Stimulated activated CD4-positive, alpha-beta T cell treated with anti-CD3 and anti-CD28 coated beads, Interleukin-2, amount 100 ng/mL, for 24 hours (primary cell): ENCODE measurements at regions not wholly inside any gene's neighbourhood (a gene's known extent, or its start where the extent isn't known, plus 50 kb on each side); places are given as distances from the start of the nearest gene placed in this dataset.
"Not testable (repeated sequence)": the region's sequence is repeated elsewhere in the genome, so short reads cannot be mapped to it uniquely, and the experiment has no call there.

Source experiments
- DNase-seq, 2 donors: peaks; one replicate each; pipeline ENCODE4 v3.0.0-alpha.2; 2020

DNA sequence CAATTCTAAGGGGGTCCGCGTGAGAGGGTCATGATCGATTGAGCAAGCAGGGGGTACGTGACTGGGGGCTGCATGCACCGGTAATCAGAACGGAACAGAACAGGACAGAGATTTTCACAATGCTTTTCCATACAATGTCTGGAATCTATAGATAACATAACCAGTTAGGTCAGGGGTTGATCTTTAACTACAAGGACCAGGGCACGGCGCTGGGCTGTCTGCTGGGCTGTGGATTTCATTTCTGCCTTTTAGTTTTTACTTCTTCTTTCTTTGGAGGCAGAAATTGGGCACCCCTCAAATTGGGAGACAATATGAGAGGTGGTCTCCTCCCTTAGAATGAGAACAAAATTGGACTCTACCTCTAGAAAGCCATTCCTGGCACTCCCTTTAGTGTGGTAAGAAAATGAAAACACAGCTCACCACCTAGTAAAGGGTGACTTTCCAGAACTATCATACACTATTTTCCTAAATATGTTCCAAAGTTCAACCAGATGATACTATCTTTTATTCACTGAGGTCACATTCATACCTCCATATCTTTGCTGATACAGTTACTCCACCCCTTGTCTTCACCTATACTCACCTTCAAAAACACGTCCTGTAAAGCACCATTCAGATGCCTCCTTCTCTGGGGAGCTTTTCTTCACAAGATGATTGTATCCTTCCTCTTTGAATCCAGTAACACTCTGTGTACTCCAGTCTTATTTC, 1058.3 kb upstream of the SLIT2 start:
- no peak for DNase-seq

DNA sequence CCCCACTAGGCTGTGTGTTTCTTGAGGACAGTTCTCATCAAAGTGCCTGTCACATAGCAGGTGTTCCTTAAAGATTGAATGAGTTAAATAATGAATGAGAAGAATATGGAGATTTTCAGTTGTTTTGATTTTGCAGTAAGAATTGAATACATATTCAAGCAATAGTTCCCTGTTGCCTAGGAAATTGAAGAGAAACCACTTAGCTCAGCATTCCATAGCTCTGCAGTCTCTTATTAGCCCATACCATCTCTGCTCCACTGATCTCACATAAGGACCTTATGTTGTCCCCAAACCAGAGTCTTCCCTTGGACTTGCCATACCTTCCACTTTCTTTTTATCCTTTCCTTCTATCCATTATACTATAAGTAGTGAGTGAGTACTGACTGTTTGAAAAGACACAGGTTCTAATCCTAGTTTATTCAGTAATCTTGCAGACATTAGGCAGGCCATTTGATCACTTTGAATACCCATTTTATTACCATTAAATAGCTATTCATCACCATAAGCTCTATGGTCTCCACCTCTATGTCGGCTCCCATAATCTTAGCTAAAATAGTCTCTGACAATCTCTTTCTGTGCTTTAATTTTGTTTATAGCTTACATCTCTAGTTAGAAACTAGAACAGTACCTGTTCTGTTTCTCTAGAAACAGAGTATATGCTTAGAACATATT, 1059.6 kb upstream of the SLIT2 start:
- no peak for DNase-seq

DNA sequence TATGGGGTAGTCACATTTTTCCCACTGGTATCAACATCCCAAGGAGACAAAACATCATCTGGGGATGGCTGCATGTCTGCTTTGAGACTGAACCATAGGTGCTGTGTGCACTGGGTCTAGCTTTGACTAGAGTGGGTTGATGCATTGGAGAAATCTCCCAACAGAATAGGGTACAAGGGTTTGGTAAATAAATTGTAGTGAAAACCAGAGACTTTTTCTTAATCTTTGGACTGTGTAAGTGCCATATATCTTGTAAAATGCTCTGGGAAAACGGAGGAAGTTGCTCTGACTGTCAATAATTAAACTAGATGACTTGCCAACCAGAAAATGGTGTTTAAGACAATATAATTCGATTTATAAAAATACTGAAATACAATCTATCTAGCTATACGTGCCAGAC, 1064.0 kb upstream of the SLIT2 start:
- DNase-seq, result no peak

DNA sequence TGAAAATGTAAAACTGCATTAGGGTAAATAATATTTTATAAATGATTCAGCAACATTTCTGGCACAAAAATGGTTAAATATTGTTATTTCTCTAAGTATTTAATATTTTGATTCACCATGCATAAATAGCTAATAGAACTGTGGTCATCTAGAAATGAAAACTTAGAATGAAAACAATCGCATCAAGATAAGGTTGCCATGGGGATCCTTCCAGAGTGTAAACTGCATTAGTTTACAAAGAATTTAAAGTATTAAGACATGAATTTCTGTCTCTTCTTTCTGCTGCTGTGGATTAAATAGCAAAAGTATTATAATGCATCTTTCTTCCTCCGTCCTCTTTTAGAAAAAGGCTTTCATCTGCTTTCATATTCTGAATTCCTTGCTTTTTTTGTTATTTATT, 1064.6 kb upstream of the SLIT2 start:
- DNase-seq, result no peak

DNA sequence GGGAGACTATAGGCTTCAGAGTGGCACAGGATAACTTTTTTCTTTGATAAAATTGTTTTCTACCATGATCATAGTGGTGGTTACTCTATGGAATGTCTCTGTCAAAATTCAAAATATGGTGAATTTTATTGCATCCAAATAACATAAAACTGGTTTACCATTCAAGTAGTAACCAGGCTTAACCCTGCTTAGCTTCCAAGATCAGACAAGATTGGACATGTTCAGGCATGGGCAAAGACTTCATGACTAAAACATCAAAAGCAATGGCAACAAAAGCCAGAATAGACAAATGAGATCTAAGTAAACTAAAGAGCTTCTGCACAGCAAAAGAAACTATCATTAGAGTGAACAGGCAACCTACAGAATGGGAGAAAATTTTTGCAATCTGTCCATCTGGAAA, 1070.1 kb upstream of the SLIT2 start:
- DNase-seq, result not testable (repeated sequence)

DNA sequence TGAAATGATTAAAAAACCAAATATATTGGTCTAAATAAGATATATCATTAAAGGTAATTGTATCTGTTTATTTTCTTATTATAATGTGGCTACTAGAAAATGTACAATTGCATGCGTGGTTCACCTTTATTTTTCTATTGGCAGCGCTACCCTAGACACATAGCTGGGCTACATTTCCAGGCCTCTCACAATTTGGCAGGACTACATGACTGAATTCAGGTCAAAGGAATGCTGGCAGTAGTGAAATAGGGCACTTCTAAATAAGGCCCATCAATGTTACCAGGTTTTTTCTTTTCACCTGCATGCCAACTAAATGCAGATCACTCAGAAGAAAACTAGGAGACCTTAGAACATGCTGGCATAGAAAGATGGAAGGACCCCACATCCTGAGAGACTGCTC, 1072.9 kb upstream of the SLIT2 start:
- no peak for DNase-seq

DNA sequence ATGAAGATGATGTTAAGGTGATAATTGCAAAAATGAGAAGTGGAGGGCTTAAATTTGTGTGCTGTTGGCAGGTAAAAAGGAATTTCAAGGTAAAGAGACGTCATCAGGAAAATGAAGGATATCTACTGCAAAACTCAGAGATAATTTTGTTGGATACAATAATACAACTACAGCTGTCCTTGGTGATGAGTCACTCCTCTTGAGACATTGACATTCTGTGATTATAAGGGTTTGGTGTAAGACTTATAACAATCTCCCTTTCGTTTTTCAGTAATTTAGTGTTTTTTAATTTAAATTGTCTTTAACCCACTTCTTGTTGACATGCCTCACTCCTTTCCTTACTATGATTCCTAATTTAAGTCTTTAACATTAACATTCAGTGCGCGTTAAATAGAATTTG, 1074.1 kb upstream of the SLIT2 start:
- no peak for DNase-seq

DNA sequence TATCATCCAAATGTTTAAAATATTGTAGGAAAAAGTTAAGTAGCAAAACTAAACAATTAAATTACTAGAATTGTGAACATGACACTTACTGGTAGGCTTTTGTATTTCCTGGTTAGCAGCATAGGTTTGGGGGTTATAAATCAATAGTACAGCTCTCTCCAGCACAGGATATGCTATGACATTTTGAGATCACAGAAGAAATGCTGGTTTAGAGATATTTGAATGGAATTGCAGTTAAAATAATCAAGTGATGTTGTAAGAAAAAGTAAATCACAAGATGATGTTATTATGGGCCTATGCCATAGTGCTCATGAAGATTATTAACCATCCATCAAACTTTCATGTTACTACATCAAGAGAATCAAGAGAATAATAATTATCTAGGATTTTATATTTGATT, 1079.9 kb upstream of the SLIT2 start:
- DNase-seq, result no peak

DNA sequence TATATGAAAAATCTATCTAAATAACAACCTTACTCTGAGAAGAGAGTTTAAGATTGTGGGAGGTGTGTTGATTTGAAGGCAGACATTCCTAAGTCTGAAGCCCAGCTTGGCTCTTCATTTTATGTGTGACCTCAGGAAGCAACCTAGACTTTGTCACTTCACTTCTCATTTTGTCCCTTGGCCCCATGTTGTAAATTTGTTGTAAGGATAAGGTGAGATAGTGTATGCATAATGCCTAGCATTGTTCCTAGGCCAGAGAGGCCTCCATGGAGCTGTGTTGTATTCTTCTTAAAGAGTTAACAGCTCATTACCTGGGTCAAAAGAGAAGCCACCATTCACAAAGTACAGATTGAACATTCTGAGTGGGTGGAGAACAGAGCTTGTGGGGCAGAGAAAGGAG, 1084.4 kb upstream of the SLIT2 start:
- no peak for DNase-seq

DNA sequence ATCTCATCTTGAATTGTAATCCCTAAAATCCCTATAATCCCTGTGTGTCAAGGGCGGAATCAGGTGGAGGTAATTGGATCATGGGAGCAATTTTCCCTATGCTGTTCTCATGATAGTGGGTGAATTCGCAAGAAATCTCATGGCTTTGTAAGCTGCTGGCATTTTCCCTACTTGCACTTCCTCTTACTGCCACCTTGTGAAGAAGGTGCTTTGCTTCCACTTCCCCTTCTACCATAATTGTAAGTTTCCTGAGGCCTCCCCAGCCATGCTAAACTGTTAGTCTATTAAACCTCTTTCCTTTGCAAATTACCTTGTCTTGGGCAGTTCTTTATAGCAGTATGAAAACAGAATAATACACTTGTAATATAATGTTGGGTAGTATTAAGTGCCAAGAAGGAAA, 1087.4 kb upstream of the SLIT2 start:
- DNase-seq, result no peak

DNA sequence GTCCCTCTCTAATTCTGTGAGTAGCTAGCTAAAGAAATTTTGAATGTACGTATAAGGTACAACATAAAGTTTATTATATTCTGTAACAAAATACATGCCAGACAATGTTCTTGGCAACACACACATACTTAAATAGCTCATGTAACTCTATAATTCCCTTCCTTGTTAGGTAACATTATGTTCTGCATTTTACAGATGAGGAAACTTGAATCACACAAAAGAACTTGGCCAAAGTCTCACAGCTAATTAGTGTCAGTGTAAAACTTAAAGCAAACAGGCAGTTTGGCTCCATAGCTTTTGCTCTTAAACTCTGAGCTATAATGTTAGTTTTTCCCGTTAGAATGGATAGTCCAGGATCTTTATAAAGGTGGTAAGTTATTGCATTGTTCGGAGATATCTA, 1091.8 kb upstream of the SLIT2 start:
- no peak for DNase-seq

DNA sequence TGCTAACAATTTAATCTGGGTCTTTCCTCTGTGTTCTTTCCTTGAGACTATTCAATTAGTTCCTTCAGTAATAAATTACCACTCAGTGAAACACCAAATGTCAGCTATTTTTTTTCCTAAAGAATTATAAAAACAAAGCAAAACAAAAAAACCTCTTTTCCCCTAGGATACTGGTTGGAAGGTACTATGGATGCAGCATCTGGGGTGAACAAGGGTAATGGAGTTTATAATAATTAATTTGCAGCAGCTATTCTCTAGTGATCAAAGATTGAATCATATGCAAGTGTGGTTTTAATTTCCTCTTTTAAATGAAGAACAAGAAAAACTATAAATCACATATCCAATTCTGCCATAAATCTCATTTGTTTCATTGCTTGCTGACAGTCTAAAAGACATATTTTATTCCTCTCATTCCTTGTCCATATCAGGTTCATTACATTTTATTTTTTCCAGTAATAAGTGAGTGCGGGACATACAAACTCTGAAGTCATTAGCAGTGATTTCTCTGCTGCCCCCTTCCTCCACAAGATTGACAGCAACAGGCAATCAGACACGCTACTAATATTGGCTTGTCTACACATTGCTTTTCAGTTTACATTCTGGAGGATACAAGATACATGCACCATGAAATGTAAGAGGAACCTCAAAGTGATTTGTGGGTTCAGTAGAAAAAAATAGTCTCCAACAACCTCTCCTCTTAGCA, 1093.4 kb upstream of the SLIT2 start:
- DNase-seq, result no peak

DNA sequence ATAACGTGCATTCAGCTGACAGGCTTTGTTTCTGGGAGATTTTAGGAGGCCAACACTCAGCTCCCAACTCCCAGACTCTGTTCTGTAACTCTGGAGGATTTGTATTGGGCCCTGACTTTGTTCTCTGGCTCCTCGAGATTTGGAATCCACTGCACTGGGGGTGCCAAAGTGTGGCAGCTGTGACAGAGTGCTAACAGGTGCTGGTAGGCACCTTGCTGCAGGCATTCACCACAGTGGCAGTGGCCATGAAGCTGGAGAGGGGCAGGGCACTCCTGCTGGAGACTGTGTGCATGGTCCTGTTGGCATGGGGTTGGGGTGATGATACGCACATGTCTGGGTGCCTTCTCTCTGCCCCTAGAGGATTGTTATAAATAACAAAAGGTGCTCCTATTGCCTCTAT, 1094.9 kb upstream of the SLIT2 start:
- DNase-seq, result no peak

DNA sequence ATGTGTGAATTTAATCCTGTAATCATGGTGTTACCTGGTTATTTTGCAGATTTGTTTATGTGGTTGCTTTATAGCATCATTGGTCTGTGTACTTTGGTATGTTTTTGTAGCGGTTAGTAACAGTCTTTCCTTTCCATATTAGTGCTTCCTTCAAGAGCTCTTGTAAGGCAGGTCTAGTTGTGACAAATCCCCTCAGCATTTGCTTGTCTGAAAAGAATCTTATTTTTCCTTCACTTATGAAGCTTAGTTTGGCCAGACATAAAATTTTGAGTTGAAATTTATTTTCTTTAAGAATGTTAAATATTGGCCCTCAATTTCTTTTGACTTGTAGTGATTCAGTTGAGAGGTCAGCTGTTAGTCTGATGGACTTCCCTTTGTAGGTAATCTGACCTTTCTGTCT, 1096.1 kb upstream of the SLIT2 start:
- no peak for DNase-seq

DNA sequence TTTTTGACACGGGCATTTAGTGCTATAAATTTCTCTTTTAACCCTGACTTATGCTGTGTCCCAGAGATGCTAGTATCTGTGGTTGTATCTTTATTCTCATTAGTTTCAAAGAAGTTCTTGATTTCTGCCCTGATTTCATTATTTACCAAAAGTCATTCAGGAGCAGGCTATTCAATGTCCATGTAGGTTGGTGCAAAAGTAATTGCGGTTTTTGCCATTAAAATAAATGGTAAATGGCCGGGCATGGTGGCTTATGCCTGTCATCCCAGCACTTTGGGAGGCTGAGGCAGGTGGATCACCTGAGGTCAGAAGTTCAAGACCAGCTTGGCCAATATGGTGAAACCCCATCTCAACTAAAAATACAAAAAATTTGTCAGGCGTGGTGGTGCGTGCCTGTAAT, 1097.4 kb upstream of the SLIT2 start:
- not testable (repeated sequence) for DNase-seq

DNA sequence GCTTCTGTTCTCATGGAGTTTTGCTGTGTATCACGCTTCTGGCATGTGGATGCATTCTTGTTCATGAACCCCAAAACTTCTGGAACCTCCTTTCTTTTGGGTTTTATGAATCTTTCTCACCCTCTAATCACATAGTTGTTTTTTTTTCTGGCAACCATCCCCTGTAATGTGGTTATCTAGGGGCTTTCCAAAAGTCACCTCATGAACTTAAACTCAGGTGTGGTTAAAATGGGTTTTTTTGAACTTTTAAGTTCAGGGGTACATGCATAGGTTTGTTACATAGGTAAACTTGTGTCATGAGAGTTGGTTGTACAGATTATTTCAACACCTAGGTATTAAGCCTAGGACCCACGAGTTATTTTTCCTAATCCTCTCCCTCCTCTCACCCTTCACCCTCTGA, 1099.4 kb upstream of the SLIT2 start:
- DNase-seq, result no peak

DNA sequence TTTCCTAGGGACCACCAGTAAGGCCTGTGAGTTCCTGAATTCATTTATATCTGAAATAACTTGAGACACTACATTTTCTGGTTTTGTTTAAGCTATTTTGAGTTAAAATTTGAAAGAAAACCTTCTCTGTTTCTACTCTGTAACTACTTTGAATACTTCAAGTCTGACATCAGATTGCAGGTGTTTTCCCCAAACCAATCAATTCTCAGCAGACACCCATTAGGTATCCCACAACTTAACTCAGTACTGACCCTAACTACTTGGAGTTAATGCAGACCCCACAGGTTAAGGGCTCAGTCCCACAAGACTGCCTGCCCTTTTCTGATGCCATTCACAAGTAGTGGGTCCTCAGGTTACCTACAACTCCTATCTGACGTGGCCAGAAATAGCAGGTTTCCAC, 1100.0 kb upstream of the SLIT2 start:
- no peak for DNase-seq

DNA sequence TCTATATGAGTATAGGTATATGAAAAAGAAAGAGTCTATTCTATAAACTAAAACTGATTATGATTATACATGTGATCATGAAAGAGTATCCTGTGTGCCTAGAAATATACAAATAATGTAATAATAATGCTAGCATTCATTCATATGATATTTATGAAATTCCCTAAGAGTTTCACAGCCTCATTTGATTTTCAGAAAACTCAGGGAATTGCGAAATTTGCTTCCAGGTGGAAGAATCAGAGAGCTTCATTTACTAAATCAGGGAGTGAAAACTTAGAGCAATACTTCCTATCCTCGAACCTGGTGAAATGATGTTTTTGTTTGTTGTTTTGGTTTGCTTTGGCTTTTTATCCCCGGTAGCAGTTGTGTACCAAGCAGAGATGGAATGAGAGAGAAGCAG, 1105.7 kb upstream of the SLIT2 start:
- no peak for DNase-seq

DNA sequence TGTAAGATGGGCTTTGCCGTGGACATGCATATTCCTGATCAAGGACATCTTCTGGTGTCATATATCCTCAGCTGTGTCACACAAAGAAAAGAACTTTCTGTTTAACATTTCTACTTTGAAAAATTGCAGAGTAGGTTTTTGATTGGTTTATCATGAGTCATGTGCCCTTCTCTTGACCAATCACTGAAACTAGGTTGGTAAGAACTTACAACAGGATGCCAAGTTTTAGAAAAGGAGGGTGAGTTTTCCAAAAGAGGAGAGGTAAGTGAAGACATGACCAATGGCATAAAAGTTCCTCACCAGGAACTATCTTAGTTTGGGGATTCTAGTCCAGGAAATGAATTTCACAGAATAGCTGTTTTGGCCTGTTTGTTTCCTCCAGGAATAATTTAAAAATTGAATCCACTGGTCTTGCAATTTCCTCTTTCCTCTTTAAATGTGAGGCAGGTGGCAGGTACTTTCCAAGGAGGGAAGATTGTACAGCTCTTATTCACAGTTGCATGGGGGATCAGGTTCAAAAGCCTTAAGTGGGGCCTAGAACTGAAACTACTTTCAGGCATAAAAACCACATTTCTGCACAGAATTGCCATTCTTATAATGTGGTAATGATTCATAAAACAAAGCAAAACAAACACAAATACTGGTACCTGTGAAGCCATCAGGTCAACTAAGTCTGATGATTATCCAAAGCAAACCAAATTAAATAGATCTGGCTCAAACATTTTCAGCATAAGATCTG, 1114.5 kb upstream of the LCORL start:
- DNase-seq, result no peak

DNA sequence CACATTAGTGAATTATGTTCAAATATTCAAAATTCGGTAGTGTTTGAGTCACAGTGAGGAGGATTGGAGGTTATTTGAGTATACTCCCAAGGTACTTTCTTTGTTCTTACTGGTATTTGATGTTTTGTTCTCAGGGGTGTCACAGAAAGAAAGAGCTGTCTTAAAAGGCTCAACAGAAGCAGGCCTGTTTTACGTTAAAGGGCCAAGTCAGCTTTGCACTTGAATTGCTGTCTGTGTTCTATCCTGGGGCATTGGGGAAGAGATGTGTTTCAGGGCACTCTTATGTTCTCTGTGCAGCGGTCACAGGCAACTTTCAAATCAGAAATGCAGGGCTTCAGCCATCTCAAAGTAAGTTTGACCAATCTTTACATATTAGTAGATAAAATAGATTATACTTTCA, 1113.1 kb upstream of the LCORL start:
- no peak for DNase-seq

DNA sequence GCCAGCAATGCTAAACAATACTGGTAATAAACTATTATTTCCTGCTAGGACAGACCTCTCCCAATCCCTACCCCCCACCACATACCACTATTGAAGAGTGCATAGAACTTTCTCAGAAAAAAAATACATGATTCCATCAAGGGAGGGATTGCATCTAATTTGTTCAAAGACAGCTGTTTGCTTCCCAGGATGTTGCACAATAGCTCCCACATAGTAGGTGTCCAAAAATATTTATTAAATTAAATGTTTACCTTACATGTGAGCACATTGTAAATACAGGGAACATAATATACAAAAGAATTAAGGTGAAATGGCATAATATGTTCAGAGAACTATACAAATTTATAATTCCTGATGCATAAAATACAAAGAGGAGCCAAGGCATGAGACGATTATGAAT, 1111.8 kb upstream of the LCORL start:
- no peak for DNase-seq

DNA sequence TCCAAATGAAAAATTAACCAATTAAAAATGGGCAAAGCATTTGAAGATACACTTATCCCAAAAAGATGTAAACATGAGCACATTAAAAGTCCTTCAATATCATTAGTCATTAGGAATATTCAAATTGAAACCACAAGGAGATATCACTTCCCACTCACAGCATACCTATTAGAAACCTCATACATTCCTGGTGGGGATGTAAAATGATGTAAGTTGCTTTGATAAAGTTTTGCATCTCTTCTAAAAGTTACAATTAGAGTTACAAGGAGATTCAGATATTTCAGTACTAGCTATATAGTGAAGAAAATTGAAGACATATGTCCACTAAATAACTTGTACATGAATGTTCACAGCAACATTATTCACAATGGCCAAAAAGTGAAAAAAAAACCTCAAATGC, 1109.3 kb upstream of the LCORL start:
- no peak for DNase-seq

DNA sequence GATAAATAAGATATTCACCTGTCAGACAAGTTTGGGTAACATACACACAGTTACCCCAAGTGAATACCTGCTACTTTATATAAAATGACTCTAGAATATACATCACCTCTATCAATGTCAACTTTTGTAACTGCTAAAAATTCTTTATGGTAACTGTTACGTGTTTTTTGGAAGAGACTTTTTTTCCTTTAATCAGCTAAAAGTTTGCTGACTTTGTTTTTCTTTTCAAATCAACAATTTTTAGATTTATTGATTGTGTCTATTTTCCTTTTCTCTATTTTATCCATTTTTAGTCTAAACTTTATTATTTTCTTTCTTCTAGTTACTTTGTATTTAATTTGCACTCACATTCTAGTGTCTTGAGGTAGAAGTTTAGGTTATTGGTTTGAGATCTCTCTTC, 1106.6 kb upstream of the LCORL start:
- DNase-seq, result no peak

DNA sequence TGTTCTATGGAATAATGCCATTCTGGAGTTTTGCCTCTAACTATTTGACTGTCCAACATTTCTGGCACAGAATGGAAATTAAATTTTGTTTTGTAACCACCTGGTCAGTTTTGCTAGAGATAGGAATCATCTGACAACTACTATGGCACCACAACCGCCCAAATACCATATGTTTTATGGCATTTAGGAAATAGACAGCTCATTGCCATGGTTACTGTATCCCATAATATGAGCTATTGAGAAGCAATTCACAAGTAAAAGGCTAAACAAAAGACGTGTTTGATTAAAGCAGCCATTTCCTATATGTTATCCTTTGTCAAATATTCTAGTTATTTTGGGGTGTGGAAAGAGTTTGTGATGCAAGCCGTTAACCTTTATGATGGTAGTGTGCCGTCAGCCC, 1105.3 kb upstream of the LCORL start:
- no peak for DNase-seq
